ENCODE measurements at regions not wholly inside any gene's neighbourhood (a gene's known extent, or its start where the extent isn't known, plus 50 kb on each side); places are given as distances from the start of the nearest gene placed in this dataset.

- TF ChIP-seq CTCF (conservative IDR thresholded peaks at IDR 0.05; ENCODE audit: low read depth, low read length), result no peak
- TF ChIP-seq EZH2phosphoT487 (IDR thresholded peaks at IDR 0.05; ENCODE audit: borderline replicate concordance, low read length), result no peak
- TF ChIP-seq EZH2 (IDR thresholded peaks at IDR 0.05; ENCODE audit: low read length, unreplicated experiment), result no peak
These were observed 169.6 kb upstream of the PMEPA1 start for GRCh38 chr20:57879437-57879778.
